A549 (cell line): ENCODE measurements at regions not wholly inside any gene's neighbourhood (a gene's known extent, or its start where the extent isn't known, plus 50 kb on each side); places are given as distances from the start of the nearest gene placed in this dataset.

Source experiments
- ATAC-seq, 2 experiments: fragments of 200-7000 bp in 1 of 2; fragments of >200 bp in 1 of 2; cut with Nextera tagmentation in 1 of 2; cut with Tn5 transposase in 1 of 2; 3 replicates each; pipeline versions ENCODE4 v1.8.0 to v1.9.1; 2018 to 2020; ENCODE audit warnings: mild to moderate bottlenecking in 1 of 2, moderate library complexity in 1 of 2
- CTCF ChIA-PET: fragments of 300-600 bp; sonication (Branson Sonifier 250); formaldehyde crosslinking; extraction: SDS; loops from one replicate; lab custom pipeline; 2021; ENCODE audit warnings: antibody characterized with exemption, inconsistent platforms; lab: Yijun Ruan, JAX
- POLR2A ChIA-PET: fragments of 350-600 bp; formaldehyde crosslinking; extraction: SDS; loops from one replicate; lab custom pipeline; 2021; ENCODE audit warnings: antibody characterized with exemption, inconsistent platforms; lab: Yijun Ruan, JAX
- DNase-seq, 2 experiments: peaks; one replicate each; pipeline versions ENCODE4 v3.0.0 to v3.0.0-alpha.2; 2011 to 2016; ENCODE audit warnings: low read depth in 1 of 2, low spot score in 1 of 2
- FAIRE-seq: peaks from 2 replicates; lab custom pipeline; 2011; peaks lifted over from hg19 to GRCh38; lab: Jason Lieb, UNC
- H3K27ac ChIP-seq, 2 experiments: fragments of >200 bp; sonication (Bioruptor Twin); formaldehyde crosslinking; 3 replicates each; pipeline ENCODE4 v1.5.1; 2016 to 2017
- H3K4me1 ChIP-seq: fragments of >200 bp; sonication (Bioruptor Twin); formaldehyde crosslinking; 3 replicates; pipeline ENCODE4 v1.6.1; 2016
- H3K4me2 ChIP-seq: fragments of >200 bp; sonication (Bioruptor Twin); formaldehyde crosslinking; 3 replicates; pipeline ENCODE4 v1.6.1; 2016
- H3K4me3 ChIP-seq: fragments of >200 bp; sonication (Bioruptor Twin); formaldehyde crosslinking; 3 replicates; pipeline ENCODE4 v1.5.1; 2016
- H3K9me3 ChIP-seq: fragments of >200 bp; sonication (Bioruptor Twin); formaldehyde crosslinking; 3 replicates; pipeline ENCODE4 v1.6.1; 2016
- CBX8 ChIP-seq: fragments of 200-600 bp; sonication (generic); IDR thresholded peaks from 2 replicates; pipeline ENCODE4 v1.6.1; 2016
- ELK1 ChIP-seq: fragments of 150-350 bp; IDR thresholded peaks from 2 replicates; pipeline ENCODE4 v1.6.1; 2014; ENCODE audit warnings: low read depth, mild to moderate bottlenecking, low read length
- EP300 ChIP-seq, 2 experiments: fragments of >200 bp; sonication (Bioruptor Twin); formaldehyde crosslinking; IDR thresholded peaks; 2 replicates in 1 of 2; 3 replicates in 1 of 2; pipeline ENCODE4 v1.6.1; 2016 to 2017
- FOSB ChIP-seq: fragments of 250-450 bp; sonication (Bioruptor Pico); IDR thresholded peaks from 2 replicates; pipeline ENCODE4 v1.5.0; 2020; ENCODE audit warnings: mild to moderate bottlenecking, moderate library complexity
- FOSL2 ChIP-seq, 2 experiments: fragments of 450-650 bp in 1 of 2; fragments of >200 bp in 1 of 2; sonication (Bioruptor Twin) in 1 of 2; formaldehyde crosslinking; IDR thresholded peaks; 2 replicates each; pipeline versions ENCODE4 v1.5.0 to v1.6.1; 2016 to 2020; ENCODE audit warnings: mild to moderate bottlenecking in 1 of 2, moderate library complexity in 1 of 2
- HDAC2 ChIP-seq: fragments of 200-600 bp; sonication (generic); IDR thresholded peaks from 2 replicates; pipeline ENCODE4 v1.6.1; 2016
- HOXA7 ChIP-seq: fragments of 250-450 bp; sonication (Bioruptor Pico); IDR thresholded peaks from 2 replicates; pipeline ENCODE4 v1.5.0; 2020; ENCODE audit warnings: mild to moderate bottlenecking, moderate library complexity
- HOXB5 ChIP-seq: fragments of 250-450 bp; sonication (Bioruptor Pico); IDR thresholded peaks from 2 replicates; pipeline ENCODE4 v1.5.0; 2020; ENCODE audit warnings: mild to moderate bottlenecking, moderate library complexity
- JUN ChIP-seq, 2 experiments: fragments of >200 bp; sonication (Bioruptor Twin); formaldehyde crosslinking; IDR thresholded peaks; 2 replicates in 1 of 2; 3 replicates in 1 of 2; pipeline ENCODE4 v1.6.1; 2016 to 2017
- MAFK ChIP-seq: fragments of 450-650 bp; IDR thresholded peaks from 2 replicates; pipeline ENCODE4 v1.6.1; 2014; ENCODE audit not compliant: partially characterized antibody
- MAX ChIP-seq: IDR thresholded peaks from 2 replicates; pipeline ENCODE4 v1.6.1; 2012
- NR3C1 ChIP-seq: fragments of >200 bp; sonication (Bioruptor Twin); formaldehyde crosslinking; IDR thresholded peaks from 3 replicates; pipeline ENCODE4 v1.6.1; 2017
- POLR2A ChIP-seq: IDR thresholded peaks from 2 replicates; pipeline ENCODE4 v1.6.1; 2012; ENCODE audit warnings: mild to moderate bottlenecking, low read length
- POLR2AphosphoS2 ChIP-seq: conservative IDR thresholded peaks from 2 replicates; pipeline ENCODE4 v1.6.1; 2012; ENCODE audit warnings: low read length, improper control_type of control experiment, inconsistent platforms
- RARB ChIP-seq: fragments of 250-450 bp; sonication (Bioruptor Pico); IDR thresholded peaks from 2 replicates; pipeline ENCODE4 v1.8.0; 2021; ENCODE audit warnings: mild to moderate bottlenecking, moderate library complexity
- SMC3 ChIP-seq: fragments of >200 bp; sonication (Bioruptor Twin); formaldehyde crosslinking; IDR thresholded peaks from 3 replicates; pipeline ENCODE4 v1.6.1; 2018; ENCODE audit warnings: inconsistent platforms
- SREBF2 ChIP-seq: fragments of 450-650 bp; IDR thresholded peaks from 2 replicates; pipeline ENCODE4 v1.6.1; 2014; ENCODE audit warnings: mild to moderate bottlenecking, moderate library complexity
- ZC3H11A ChIP-seq: fragments of 450-650 bp; IDR thresholded peaks from 2 replicates; pipeline ENCODE4 v1.6.1; 2014; ENCODE audit warnings: antibody characterized with exemption, mild to moderate bottlenecking
- ZSCAN20 ChIP-seq: fragments of 250-450 bp; sonication (Bioruptor Pico); IDR thresholded peaks from 2 replicates; pipeline ENCODE4 v1.8.0; 2022; ENCODE audit warnings: mild to moderate bottlenecking, moderate library complexity
- WGBS: methylation state at CpG from one replicate; pipeline ENCODE4 v1.1.6; 2017; ENCODE audit errors: missing lambda C conversion rate; 5-methylcytosine and 5-hydroxymethylcytosine counted together
- TF ChIP-seq, protein P1 (sequence below): fragments of 200-600 bp; sonication (generic); IDR thresholded peaks from 2 replicates; pipeline ENCODE4 v1.6.1; 2016; ENCODE audit warnings: antibody characterized with exemption, mild to moderate bottlenecking, moderate library complexity

DNA sequence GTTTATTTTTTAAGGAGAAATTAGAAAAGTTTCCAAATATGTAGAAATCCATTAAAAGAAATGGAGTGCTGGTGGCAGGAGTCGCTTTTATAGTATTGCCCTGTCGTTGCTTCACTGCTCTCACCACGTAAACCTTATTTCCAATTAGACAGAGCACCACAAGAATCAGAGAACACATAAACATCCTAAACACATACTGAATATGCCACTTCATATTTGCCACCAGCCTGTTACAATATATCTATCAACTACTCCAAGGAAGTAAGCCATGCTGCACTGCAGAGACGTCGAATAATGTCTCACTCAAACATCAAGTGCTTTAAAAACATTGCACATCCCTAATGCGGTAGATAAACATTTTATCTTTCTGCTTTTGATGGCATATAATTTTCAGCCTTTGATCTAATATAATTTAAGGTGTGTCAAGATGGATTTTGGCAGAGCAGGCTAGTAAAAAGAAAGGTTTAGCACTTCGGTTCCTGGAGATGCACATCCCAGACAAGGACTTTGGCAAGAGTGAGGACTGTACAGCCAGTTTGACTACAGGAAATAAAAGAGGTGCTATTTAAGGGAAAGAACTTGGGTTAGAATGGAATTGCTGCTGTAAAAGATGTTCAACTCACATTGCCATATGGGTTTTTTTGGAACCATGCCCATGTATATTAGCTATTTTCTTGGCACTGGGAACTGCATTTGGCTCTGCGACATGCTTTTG is 932.3 kb downstream of the EFNB2 start:
- 51% methylated on average over 8 of the region's 8 CpGs for WGBS
- no peaks in the 10 kb centered on the region for H3K9me3 ChIP-seq
- H3K4me3 ChIP-seq = no peak overlapping the region
- H3K4me1 ChIP-seq = no peaks in the 10 kb centered on the region
- FAIRE-seq (no peak), DNase-seq (no peak)
- POLR2A ChIA-PET = no interaction called here
- H3K27ac ChIP-seq = no peak overlapping the region
- no peak for TF ChIP-seq SREBF2
- no peak for TF ChIP-seq RARB (CRISPR knock-in tag)
- no peak for TF ChIP-seq ZC3H11A
- TF ChIP-seq ZSCAN20 = no peak
- TF ChIP-seq, protein P1, sequence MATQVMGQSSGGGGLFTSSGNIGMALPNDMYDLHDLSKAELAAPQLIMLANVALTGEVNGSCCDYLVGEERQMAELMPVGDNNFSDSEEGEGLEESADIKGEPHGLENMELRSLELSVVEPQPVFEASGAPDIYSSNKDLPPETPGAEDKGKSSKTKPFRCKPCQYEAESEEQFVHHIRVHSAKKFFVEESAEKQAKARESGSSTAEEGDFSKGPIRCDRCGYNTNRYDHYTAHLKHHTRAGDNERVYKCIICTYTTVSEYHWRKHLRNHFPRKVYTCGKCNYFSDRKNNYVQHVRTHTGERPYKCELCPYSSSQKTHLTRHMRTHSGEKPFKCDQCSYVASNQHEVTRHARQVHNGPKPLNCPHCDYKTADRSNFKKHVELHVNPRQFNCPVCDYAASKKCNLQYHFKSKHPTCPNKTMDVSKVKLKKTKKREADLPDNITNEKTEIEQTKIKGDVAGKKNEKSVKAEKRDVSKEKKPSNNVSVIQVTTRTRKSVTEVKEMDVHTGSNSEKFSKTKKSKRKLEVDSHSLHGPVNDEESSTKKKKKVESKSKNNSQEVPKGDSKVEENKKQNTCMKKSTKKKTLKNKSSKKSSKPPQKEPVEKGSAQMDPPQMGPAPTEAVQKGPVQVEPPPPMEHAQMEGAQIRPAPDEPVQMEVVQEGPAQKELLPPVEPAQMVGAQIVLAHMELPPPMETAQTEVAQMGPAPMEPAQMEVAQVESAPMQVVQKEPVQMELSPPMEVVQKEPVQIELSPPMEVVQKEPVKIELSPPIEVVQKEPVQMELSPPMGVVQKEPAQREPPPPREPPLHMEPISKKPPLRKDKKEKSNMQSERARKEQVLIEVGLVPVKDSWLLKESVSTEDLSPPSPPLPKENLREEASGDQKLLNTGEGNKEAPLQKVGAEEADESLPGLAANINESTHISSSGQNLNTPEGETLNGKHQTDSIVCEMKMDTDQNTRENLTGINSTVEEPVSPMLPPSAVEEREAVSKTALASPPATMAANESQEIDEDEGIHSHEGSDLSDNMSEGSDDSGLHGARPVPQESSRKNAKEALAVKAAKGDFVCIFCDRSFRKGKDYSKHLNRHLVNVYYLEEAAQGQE = no peak
- TF ChIP-seq HOXA7 (CRISPR knock-in tag) = no peak
- TF ChIP-seq POLR2A = no peak
- no peak for TF ChIP-seq JUN (IDR thresholded peaks at IDR 0.05)
- TF ChIP-seq HDAC2 = no peak
- TF ChIP-seq HOXB5 (CRISPR knock-in tag) = no peak
- no peak for TF ChIP-seq NR3C1
- TF ChIP-seq, all 56 proteins: peak for 0
- no peak for ATAC-seq
- H3K4me2 ChIP-seq = no peak overlapping the region
- CTCF ChIA-PET = no interaction called here

DNA sequence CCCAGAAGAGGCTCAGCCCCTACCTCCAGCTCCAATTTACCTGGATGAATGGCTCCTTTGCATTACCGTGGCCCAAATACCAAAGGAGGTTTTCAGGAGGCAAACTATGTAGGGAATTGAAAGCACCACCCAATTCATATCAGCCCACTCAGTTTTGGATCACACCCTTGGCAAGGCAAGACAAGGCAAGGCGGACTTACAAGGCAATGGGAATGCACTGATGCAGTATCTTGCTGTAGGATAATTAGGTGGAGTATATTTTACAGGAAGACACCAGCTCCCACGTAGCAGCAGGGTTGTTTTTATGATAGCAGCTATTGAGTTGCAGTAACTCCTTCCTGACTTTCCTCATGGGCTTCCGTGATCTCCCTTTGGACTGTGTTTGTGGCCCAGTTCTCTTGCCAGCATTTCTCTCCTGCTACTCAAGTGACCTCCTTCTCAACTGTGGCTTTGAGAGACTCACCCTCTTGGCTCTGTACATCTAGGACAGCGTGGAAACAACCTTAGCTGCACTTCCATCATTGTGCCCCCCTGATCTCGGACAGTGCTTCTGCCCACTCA is 935.9 kb downstream of the EFNB2 start:
- Histone ChIP-seq H3K4me2 (no peak overlapping the region), H3K4me3 (no peak overlapping the region), H3K4me1 (no peaks in the 10 kb centered on the region), H3K9me3 (no peaks in the 10 kb centered on the region), H3K27ac (no peak overlapping the region)
- no peak for FAIRE-seq
- WGBS = 33% methylated on average over 6 of the region's 6 CpGs
- no peak for DNase-seq
- ChIA-PET CTCF (no interaction called here), POLR2A (no interaction called here)
- TF ChIP-seq MAX = no peak
- ATAC-seq = no peak

GRCh38 chr13:105598529-105598928 is 936.9 kb downstream of the EFNB2 start:
- POLR2A ChIA-PET = no interaction called here

More at GRCh38 chr13:105598529-105598928, 936.9 kb downstream of the EFNB2 start:
- H3K4me2 ChIP-seq = no peak overlapping the region
- ATAC-seq = no peak
- no peak for TF ChIP-seq EP300 (IDR thresholded peaks at IDR 0.05)
- no peak for TF ChIP-seq ZC3H11A
- TF ChIP-seq HOXA7 (CRISPR knock-in tag) = no peak
- TF ChIP-seq POLR2AphosphoS2 = no peak
- TF ChIP-seq ELK1 = no peak
- TF ChIP-seq MAFK = no peak
- TF ChIP-seq RARB (CRISPR knock-in tag) = no peak
- TF ChIP-seq FOSB (CRISPR knock-in tag) = no peak
- TF ChIP-seq CBX8 = no peak
- TF ChIP-seq SMC3 = no peak
- no peak for TF ChIP-seq FOSL2 (IDR thresholded peaks at IDR 0.05)
- TF ChIP-seq FOSL2 (CRISPR knock-in tag; IDR thresholded peaks at IDR 0.05) = no peak
- no peak for TF ChIP-seq HDAC2
- TF ChIP-seq, all 56 proteins: peak for 0
- H3K9me3 ChIP-seq = no peaks in the 10 kb centered on the region
- CTCF ChIA-PET = no interaction called here
- WGBS = 6% methylated on average over 2 of the region's 2 CpGs
- FAIRE-seq = no peak
- no peak overlapping the region for H3K4me3 ChIP-seq
- no peak for DNase-seq
- H3K4me1 ChIP-seq = no peaks in the 10 kb centered on the region
- H3K27ac ChIP-seq = no peak overlapping the region
